NCI-H2171 treated with DMSO at 0.1 percent for 48 hours (cell line): ENCODE measurements at regions not wholly inside any gene's neighbourhood (a gene's known extent, or its start where the extent isn't known, plus 50 kb on each side); places are given as distances from the start of the nearest gene placed in this dataset.

Experiments used
- DNase-seq: peaks from one replicate; lab custom pipeline; 2025; lab: John Stamatoyannopoulos, UW

DNA sequence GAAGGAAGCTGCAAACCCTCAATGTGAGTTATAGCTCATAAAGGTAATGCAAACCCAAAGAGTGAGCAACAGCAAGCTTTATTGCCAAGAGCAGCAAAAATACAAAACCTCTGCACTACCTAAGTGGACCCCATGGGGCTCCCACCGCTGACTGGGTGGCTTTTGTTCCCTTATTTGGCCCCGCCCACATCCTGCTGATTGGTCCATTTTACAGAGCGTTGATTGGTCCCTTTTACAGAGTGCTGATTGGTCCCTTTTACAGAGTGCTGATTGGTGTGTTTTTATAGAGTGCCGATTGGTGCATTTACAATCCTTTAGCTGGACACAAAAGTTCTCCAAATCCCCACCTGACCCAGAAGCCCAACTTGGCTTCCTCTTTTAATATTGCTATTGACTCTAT is 154.5 kb upstream of the NSMCE3 start:
- DNase-seq: no peak

DNA sequence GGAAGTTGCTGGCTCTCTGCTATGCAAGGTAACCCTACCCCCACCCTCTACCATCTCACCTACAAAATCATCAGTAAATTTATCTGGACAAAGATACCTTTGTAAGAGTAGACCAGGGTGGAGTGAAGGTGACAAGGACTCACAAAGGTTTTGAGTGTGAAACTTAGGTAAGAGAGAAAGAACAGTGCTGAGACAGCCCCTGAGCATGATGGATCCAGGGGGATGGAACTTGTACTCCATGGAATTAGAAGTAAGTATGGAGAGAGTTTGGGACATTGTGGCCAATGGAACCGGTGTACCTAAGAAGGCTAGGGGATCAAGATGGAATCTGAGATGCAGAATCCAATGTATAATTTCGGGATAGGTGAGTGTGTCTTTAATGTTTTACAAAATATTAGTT is 153.0 kb upstream of the NSMCE3 start:
- no peak for DNase-seq

DNA sequence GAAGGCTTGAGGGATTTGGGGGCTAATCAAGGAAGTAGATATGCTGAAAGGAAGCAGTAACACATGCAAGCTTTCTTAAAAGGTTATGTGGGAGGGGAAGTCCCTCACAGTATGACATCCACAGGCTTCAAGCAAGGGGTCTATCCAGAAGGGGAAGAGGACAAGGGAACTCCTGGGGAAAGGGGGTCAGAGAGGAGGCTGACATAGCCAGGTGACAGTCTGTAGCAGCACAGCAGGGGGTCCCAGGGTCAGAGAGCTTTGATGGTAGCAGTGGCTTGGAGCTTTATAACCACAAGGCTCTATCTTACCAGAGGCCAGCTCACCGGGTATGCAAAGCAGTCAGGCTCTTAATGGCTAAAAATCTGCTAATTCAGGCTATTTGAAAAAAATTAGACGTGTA is 150.6 kb upstream of the NSMCE3 start:
- no peak for DNase-seq

DNA sequence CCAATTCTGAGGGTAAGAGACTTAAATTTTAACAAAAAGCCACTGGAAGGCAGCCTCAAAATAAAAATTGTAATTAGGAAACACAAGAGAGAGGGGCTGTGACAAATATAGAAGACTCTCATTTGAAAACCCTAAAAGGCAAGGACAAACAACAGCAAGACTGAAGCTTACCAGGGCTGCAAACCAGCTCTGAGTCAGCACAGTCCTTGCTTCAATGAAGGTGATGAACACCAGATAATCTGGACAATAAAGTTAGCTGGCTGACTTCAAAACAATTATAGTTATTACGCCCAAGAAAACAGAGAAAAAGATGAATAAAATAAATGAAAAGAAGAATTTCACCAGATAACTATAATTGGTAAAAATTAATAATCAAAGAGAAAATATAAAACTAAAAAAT is 149.3 kb upstream of the NSMCE3 start:
- no peak for DNase-seq

DNA sequence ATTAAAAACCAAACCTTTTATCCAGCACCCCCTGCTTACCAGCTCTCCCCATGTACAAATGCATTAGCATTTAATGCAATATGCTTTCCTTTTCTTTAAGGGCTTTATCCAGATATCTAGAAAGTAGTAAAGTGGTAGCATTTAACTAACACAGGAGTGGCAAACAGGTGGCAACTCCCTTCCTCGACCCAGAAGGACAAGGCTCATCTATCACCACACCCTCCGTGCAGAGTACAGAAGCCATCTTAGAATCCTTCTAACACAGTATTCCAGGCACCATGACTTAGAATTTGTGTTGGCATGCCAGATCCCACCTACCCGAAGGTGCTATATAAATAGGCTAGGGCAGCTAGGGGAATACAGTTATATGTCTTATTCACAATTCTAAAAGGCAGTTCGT is 148.6 kb upstream of the NSMCE3 start:
- no peak for DNase-seq

DNA sequence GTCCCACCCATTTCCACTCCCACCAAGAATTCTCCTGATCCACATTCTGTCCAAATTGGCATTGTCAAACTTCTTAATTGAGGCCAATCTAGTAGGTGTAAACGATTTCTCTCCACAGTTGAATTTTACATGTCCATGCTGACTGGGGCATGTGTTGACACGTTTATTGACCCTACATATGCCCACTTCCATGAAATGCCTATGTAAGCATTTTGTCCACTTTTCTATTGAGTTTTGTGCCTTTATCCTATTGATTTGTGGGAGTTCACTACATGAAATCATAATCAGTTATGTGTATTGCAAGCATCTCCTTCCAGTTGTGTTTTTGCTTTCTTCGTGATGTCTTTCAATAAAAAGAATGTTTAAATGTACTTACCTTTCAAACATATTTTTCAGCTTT is 141.7 kb upstream of the NSMCE3 start:
- DNase-seq: no peak

DNA sequence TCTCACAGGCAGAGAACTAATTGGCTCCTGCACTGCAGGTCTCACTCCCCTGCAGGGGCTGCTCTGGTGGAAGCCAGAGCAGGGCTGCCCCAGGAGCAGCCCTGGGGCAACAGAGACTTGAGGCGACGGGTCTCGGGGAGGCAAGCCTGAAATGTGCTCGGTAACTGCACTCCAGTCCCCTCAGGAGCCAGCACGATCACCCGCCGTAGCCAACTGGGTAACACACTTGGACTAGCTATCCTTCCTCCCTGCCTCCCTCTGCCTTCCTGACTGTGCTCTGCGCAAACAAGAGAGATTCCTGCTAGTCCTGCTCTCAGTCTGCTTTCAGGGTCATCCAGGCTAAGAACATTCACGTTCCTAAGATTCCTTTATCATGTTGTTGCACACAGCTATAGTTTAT is 140.7 kb upstream of the NSMCE3 start:
- no peak for DNase-seq

DNA sequence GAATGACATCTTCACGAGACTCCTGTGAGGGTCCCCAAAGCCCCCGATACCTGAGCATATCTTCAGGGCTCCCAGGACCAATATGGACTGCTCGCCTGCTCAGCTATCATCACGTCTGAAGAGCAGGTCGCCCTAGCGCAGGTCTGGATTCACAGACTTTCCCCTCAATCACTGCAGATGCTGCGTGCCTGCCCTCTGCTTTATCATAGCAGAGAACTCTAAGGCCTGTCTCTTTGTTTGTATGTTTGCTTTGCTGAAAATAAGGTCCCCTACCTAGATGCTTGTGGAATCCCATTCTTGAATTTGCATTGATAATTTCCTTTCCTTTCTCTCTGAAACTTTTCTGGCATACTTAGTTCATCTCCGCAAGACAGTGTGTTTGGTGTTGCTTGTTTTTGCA is 140.3 kb upstream of the NSMCE3 start:
- DNase-seq: no peak

DNA sequence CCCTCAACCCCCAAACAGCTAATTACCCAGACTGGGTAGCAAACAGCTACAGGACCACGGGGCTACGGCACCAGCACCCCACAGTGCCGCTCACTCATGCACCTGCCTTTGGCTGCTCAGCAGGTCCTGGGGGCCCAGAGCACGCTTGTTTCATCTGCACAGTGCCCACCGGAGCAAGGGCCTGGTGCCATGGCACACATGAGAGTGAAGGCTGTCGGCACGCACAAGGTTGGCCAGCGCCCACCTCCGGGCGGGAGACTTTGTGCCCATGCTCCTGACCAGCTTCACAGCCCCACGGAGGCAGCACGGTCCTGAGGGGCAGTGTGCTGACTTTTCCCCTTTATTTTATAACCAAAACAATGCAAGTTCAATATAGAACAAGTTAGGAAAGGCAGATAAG is 135.9 kb upstream of the NSMCE3 start:
- DNase-seq: no peak

DNA sequence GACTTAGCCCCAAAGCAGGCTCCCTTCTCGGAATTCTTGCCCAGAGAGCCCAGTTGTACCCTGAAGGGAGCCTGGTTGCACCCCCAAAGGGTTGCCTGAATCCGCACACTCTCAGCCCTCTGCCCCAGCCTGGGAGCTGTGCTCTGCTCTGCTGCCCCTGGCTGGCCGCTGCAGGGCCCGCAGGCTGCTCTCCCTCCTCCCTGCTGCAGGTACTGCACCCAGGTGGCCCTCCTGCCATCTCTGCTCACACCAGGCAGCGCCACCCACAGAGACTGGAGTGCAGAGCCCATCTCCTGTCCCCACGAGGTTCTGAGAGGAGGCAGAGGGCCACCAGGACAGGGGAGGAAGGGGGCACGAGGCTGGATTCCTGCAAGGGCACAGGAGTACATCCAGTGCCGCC is 134.2 kb upstream of the NSMCE3 start:
- no peak for DNase-seq

DNA sequence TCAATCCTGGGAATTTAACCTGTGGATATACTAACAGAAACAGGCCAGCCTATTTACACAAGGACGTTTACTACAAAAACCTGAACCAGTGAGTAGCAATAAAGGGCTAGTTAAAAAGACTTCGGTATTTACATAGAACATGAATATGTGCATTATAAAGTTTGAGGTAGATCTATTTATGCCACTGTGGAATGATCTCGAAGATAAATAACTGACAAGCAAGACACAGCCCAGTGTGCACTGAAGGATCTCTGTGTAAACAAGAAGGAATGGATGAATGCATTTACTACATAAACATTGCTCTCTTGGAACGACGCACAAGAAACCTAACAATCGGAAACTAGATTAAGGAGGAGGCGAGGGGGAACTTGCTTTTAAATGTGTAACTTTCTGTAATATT is 132.0 kb upstream of the NSMCE3 start:
- no peak for DNase-seq

DNA sequence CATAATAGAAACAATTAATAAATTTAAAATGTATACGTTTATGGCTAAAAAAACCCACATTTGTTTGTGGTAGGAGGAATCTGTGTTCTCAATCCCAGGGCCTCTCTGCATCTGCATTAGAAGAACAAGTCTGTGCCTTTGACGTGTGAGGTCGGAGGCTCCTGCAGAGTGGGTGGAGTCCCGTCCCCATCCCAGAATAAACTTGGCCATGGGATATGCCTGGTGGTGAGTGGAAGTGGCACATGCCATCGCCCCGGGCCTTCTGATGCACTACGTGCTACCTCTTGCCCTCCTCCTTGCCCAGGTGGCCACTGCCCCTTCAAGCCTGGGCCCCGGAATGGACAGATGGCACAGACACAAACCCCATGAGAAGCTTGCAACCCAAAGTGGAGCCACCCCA is 131.1 kb upstream of the NSMCE3 start:
- no peak for DNase-seq

DNA sequence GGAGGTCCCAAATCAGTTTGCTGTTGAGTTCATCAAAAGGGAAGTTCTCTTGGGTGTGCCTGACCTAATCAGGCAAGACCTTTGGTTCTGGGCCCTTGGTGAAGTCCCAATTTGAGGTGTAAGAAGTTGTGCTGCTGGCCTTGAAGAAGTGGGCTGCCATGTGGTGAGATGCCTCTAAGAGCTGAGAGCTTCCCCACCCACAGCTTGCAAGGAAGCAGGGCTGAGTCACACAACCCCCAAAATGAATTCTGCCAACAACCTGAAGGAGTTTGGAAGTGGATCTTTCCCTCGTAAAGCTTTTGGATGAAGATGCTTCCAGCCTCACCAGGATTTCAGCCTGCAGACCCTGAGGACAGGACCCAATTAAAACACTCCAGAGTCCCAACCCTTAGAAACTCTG is 129.3 kb upstream of the NSMCE3 start:
- DNase-seq: no peak

DNA sequence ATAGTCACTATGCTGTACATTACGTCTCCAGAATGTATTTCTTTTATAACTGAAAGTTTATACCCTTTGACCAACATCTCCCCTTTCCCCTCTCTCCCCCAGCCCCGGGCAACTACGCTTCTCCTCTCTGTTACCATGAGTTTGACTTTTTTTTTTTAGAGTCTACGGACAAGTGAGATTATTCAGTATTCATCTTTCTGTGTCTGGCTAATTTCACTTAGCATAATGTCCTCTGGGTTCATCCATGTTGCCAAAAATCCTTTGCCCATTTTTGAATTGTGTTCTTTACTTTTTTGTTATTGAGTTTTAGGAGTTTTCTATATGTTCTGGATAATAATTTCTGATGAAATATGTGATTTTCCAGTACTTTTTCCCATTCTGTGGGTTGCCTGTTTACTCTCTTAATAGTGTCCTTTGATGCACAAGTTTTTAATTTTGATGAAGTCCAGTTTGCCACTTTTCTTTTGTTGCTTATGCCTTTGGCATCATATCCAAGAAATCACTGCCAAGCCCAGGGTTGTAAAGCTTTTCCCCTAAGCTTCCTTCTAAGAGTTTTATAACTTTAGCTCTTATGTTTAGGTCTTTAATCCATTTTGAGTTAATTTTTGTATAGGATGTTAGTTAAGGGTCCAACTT is 126.7 kb upstream of the NSMCE3 start:
- DNase-seq: no peak

DNA sequence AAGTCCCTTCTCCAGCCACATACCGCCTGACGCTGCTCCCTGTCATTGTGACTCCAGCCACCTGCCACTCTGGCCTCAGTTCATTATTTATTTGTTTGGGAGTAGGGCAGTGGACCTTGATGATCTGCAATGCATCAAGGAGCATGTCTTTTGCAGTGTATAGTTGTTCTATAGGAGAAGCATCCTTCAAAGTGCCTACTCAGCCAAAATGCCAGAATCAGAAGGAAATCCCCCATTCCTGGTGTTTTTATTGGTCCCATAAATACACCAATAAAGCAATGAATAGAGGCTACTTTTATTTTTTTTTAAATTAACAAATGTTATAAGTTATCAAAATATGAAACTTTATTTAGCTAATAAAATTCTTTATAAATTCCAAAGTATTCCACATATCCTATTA is 123.8 kb upstream of the NSMCE3 start:
- no peak for DNase-seq

DNA sequence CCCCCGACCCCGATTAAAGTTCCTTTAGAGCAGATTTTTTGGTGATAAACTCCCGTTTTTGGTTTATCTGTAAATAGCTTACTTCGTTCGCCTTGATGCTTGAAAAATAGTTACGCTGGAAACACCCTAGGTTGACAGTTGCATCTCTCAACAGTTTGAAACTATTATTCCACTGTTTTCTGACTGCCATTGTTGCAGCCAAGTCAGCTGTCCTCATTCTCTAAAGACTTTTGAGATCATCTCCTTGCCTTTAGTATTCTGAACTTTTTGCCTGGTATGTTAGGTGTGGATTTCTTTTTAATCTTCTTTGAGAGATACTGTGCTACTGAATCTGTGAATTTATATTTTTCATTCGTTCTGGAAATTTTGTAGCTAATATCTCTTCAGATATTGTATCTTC is 122.7 kb upstream of the NSMCE3 start:
- no peak for DNase-seq

DNA sequence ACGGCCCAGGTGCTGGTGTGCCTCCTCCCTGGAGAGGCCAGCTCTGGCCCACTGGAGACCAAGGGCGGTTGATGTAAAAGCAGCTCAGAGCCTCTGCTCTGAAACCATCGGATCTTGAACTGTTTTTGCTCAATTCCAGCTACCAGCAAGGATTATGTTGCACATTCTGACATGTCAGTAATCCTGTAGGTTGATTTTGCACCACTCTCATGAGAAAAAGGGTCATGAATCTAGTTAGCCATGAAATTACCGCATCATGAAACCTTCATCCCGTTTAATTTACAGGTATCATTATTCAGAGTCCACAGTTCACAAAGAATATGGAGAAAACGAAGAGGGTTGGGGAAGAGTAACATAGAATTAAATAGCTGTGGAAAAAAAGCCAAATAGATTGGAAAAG is 120.4 kb upstream of the NSMCE3 start:
- DNase-seq: no peak

DNA sequence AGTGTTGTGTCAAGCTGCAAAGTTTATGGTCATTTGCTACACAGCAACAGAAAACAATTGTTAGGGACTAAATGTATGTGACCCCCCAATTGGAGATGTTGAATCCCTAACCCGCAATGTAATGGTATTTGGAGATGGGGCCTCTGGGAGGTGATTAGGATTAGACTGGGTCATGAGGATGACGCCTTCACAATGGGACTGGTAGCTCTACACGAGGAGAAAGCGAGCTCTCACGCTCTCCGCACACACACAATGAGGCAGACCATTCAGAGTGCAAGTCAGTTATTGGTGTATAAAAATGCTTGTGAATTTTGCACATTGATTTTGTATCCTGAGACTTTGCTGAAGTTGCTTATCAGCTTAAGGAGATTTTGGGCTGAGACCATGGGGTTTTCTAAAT is 116.9 kb upstream of the NSMCE3 start:
- no peak for DNase-seq

DNA sequence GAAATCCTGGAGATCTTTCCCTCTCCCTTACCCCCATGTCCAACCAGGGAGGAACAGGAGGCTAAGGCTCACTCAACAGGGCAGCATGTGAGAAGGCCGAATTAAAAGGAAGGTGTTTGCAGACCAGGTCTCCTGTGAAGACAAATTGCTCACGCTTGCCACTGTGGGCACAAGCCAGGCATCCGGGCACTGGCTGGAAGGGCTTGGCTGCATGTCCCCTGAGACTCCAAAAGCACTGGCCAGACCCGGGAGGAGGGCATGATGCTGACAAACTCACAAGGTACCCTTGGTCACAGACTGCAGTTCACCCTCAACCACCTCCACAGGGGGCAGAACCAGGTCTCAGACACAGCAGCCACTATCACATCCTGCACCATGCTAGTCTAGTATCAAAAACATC is 113.7 kb upstream of the NSMCE3 start:
- DNase-seq: no peak

DNA sequence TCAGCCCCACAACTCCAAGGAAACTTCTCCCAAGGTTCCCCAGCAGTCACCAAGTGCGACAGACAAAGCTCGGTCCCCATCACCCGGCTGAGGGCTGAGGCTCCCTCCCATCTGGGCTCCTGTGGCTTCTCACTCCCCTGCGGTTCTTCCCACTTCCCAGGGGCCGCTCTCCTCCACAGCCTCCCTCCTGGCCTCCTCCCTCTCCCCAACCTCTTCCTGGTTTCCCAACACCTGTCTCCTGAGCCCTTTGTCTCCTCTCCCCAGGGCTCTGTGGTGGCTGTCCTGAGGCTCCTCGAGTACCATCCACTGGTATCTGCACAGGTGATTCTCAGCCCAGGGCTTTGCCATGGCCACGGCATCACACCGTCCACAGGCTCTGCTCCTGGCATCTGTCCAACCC is 113.2 kb upstream of the NSMCE3 start:
- DNase-seq: no peak

DNA sequence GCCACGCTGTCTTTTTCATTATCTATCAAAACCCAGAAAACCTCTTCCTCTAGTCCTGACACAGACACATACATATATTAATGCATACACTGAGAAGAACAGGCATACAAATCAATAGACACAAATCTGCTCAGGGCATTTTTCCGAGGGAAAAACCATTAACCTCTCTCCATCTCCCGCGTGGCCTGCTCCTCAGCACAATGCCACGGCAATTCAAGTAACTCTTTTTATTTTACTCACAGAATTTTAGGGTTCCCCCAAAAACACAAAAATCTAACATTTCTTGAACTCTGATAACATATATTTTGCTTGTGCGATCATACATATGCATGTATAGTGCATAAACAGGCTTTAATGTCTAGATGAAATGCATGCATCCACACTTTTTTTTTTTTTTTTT is 110.8 kb upstream of the NSMCE3 start:
- no peak for DNase-seq

DNA sequence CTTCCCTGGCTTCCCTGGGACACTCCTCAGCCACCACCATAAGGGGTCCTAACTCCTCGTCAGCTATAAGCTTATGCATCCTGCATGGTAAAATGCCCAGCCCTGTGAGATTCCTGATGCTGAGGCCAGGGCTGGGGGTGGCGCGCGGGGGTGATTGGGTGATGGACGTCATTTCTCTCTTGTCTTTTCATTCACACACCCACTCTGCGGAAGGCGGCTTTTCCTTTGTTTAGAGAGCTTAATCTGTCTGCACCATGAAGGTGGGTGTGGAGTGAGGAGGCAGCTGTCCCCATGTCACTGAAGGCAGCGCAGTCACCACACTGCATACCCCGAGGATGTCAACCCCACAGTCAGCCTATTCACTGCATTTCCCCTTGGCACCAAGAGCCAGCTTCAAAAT is 110.0 kb upstream of the NSMCE3 start:
- DNase-seq: no peak

DNA sequence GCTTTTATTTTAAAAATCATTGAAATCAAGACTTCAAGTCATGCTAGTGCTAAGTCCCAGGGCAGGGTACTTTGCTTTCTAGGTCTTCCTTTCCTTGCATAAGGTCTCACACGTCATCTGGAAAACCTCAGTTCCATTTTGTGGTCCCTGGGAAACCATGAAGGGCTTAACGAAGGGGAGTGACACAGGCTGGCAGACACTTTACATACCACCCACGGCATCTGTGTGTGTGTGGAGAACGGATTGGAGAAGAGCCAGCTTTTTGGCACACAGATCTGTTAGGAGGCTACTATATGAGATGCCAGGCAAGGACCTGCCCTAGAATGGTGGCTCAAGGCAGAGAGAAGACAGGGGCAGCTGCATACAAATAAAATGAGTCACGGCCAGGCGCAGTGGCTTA is 107.5 kb upstream of the NSMCE3 start:
- DNase-seq: no peak

DNA sequence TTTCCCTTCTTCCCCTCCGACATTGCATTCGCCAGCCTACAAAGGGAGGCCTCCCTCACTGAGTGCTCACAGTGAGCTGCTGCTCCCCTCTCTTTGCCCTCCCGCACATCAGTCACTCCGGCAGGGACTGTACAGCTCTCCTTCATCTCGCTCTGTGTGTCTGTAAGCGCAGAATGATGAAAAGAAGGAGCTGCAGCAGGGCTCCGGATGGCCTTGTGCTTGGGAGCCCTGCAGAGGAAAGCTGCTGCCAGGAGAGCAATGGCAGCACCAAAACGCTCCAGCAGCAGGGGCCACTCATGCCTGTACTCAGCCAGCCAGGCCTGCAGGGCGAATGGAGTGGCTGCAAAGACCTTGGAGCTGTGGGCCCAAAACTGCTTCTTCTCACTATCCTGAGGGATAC is 107.0 kb upstream of the NSMCE3 start:
- no peak for DNase-seq

DNA sequence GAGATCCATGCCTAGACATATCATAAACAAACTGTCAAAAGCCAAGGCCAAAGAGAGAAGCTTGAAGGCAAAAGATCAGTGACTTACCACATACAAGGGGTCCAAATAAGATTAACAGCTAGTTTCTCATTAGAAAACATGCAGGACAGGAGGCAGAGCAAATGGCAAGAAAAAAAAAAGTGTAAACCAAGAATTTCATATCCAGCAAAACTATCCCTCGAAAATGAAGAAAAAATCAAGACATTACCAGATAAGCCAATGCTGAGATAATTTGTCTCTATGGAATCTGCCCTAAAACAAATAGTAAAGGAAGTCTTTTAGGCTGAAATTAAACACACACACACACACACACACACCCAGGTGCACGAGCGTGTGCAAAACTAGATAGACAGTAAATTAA is 99.6 kb upstream of the NSMCE3 start:
- no peak for DNase-seq
